Mesendoderm (in vitro differentiated cells): ENCODE measurements at regions not wholly inside any gene's neighbourhood (a gene's known extent, or its start where the extent isn't known, plus 50 kb on each side); places are given as distances from the start of the nearest gene placed in this dataset.
"Not testable (repeated sequence)": the region's sequence is repeated elsewhere in the genome, so short reads cannot be mapped to it uniquely, and the experiment has no call there.

ENCODE experiments used
- DNase-seq: peaks from one replicate; pipeline ENCODE4 v3.0.0; 2013
- H2AK5ac ChIP-seq: 2 replicates; pipeline ENCODE4 v1.6.1; 2013; ENCODE audit warnings: low read length, inconsistent platforms
- H2BK120ac ChIP-seq: 2 replicates; pipeline ENCODE4 v1.6.1; 2013; ENCODE audit warnings: low read depth, mild to moderate bottlenecking, low read length, moderate library complexity, mixed read lengths
- H2BK15ac ChIP-seq: replicated peaks from 2 replicates; pipeline ENCODE4 v1.6.1; 2013; ENCODE audit warnings: low read depth, mild to moderate bottlenecking, moderate library complexity
- H2BK5ac ChIP-seq: 2 replicates; pipeline ENCODE4 v1.6.1; 2013; ENCODE audit warnings: low read length, inconsistent platforms
- H3K18ac ChIP-seq: 2 replicates; pipeline ENCODE4 v1.6.1; 2013; ENCODE audit warnings: mild to moderate bottlenecking, low read length, mixed read lengths
- H3K23ac ChIP-seq: one replicate; pipeline ENCODE4 v1.6.1; 2013; ENCODE audit warnings: low read length
- H3K27ac ChIP-seq: 2 replicates; pipeline ENCODE4 v1.5.1; 2013; ENCODE audit warnings: low read depth, mild to moderate bottlenecking, inconsistent platforms, low read length, moderate library complexity
- H3K27me3 ChIP-seq: 2 replicates; pipeline ENCODE4 v1.6.1; 2013; ENCODE audit warnings: low read length, control low read depth, mild to moderate bottlenecking, inconsistent platforms; ENCODE audit not compliant: insufficient read depth, poor library complexity
- H3K36me3 ChIP-seq: 2 replicates; pipeline ENCODE4 v1.6.1; 2013; ENCODE audit warnings: low read length, inconsistent platforms; ENCODE audit not compliant: control insufficient read depth, insufficient read depth
- H3K4ac ChIP-seq: one replicate; pipeline ENCODE4 v1.6.1; 2013; ENCODE audit warnings: low read depth, mild to moderate bottlenecking, low read length, moderate library complexity
- H3K4me1 ChIP-seq: 2 replicates; pipeline ENCODE4 v1.6.1; 2013; ENCODE audit warnings: low read depth, low read length, inconsistent platforms; ENCODE audit not compliant: control insufficient read depth
- H3K4me2 ChIP-seq: 2 replicates; pipeline ENCODE4 v1.6.1; 2013; ENCODE audit warnings: low read length
- H3K4me3 ChIP-seq: 2 replicates; pipeline ENCODE4 v1.5.1; 2013; ENCODE audit warnings: mild to moderate bottlenecking, low read length
- H3K56ac ChIP-seq: one replicate; pipeline ENCODE4 v1.6.1; 2013; ENCODE audit warnings: low read length
- H3K79me1 ChIP-seq: 2 replicates; pipeline ENCODE4 v1.6.1; 2013; ENCODE audit warnings: low read length, inconsistent platforms
- H3K79me2 ChIP-seq: 2 replicates; pipeline ENCODE4 v1.6.1; 2013; ENCODE audit warnings: mild to moderate bottlenecking, low read length; ENCODE audit not compliant: control insufficient read depth, insufficient read depth
- H3K9ac ChIP-seq: 2 replicates; pipeline ENCODE4 v1.6.1; 2013; ENCODE audit warnings: low read length, inconsistent platforms
- H4K5ac ChIP-seq: one replicate; pipeline ENCODE4 v1.6.1; 2013; ENCODE audit warnings: low read length
- H4K8ac ChIP-seq: one replicate; pipeline ENCODE4 v1.6.1; 2013; ENCODE audit warnings: low read depth, mild to moderate bottlenecking, control low read depth, low read length, moderate library complexity
- WGBS: extraction: QIAGEN DNeasy Blood & Tissue Kit; methylation state at CpG from one replicate; pipeline ENCODE4 v1.1.7; 2013; ENCODE audit warnings: low lambda C conversion rate, missing lambda C conversion rate; ENCODE audit not compliant: insufficient coverage; ENCODE audit errors: extremely low coverage; 5-methylcytosine and 5-hydroxymethylcytosine counted together

DNA sequence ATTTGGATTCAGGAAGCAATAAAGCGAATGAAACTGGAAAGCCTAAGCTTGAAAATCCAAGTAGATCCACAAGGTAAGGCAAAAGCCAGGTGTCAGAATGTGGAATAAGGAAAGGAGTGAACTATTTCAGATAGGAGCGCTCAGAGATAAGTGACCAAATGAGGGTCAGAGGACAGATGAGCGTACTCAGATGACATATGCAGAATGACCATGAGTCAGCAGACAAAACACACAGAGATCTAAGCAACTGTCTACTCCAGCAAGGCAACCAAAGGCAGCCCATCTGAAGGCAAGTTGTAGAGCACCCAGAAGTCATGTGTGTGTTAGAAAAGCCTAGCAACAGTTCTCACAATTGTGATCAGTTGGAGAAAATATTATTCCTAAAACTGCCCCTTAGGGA, 548.4 kb upstream of the FSHR start:
- H3K27ac ChIP-seq, result no peak overlapping the region
- no peaks in the 10 kb centered on the region for H3K4me1 ChIP-seq
- H4K5ac ChIP-seq, result no peak overlapping the region
- H3K9ac ChIP-seq, result no peak overlapping the region
- H3K4me2 ChIP-seq, result no peak overlapping the region
- no peak for DNase-seq
- H2BK120ac ChIP-seq, result no peak overlapping the region
- H4K8ac ChIP-seq, result no peak overlapping the region
- no peak overlapping the region for H3K56ac ChIP-seq
- H3K79me1 ChIP-seq, result no peaks in the 10 kb centered on the region
- WGBS, result no CpG with 5 or more reads among the region's 3 CpGs
- no peak overlapping the region for H3K4me3 ChIP-seq
- H3K4ac ChIP-seq, result no peak overlapping the region
- H3K27me3 ChIP-seq, result no peaks in the 10 kb centered on the region
- H2BK15ac ChIP-seq, result no peak overlapping the region
- no peaks in the 10 kb centered on the region for H3K79me2 ChIP-seq
- H3K36me3 ChIP-seq, result no peaks in the 10 kb centered on the region
- no peak overlapping the region for H3K18ac ChIP-seq
- H3K23ac ChIP-seq, result no peak overlapping the region
- H2AK5ac ChIP-seq, result no peak overlapping the region
- H2BK5ac ChIP-seq, result no peak overlapping the region

DNA sequence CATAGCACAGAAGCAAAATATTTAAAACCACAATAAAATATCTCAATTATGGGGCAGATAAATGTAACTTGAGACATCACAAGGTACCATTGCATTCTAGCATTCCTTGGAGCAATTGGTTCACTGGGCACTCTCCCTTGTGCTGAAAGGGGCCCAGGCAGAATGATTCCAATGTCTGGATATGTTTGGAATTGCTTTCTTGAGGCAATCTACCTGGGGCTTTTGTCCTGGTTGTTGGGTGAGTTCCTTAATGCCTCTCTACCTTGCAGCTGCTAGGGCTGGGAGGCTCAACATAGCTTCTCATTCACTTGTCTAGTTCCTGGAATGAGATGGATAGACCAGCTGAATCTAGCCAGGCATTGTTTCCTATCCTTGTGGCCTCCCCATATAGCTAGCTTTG, 539.6 kb upstream of the FSHR start:
- Histone ChIP-seq H2AK5ac (no peak overlapping the region), H3K4me2 (no peak overlapping the region), H3K23ac (no peak overlapping the region), H4K5ac (no peak overlapping the region), H3K9ac (no peak overlapping the region), H3K27me3 (no peaks in the 10 kb centered on the region), H2BK15ac (no peak overlapping the region), H3K4me3 (no peak overlapping the region), H3K79me2 (no peaks in the 10 kb centered on the region), H4K8ac (no peak overlapping the region), H3K56ac (no peak overlapping the region), H3K27ac (no peak overlapping the region), H3K36me3 (no peaks in the 10 kb centered on the region), H3K79me1 (no peaks in the 10 kb centered on the region), H2BK120ac (no peak overlapping the region), H3K4me1 (no peaks in the 10 kb centered on the region), H2BK5ac (no peak overlapping the region), H3K4ac (no peak overlapping the region), H3K18ac (no peak overlapping the region)
- peak; percentile 7 for DNase-seq

DNA sequence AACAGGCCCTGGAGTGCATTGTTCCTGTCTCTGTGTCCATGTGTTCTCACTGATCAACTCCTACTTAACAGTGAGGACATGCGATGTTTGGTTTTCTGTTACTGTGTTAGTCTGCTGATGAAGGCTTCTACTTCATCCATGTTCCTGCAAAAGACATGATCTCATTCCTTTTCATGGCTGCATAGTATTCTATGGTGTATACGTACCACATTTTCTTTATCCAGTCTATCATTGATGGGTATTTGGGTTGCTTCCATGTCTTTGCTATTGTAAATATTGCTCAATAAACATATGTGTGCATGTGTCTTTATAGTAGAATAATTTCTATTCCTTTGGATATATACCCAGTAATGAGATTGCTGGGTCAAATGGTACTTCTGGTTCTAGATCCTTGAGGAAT, 537.7 kb upstream of the FSHR start:
- H3K9ac ChIP-seq, H2BK5ac ChIP-seq, H3K27me3 ChIP-seq, H3K4me3 ChIP-seq, H3K18ac ChIP-seq, H3K36me3 ChIP-seq, H4K5ac ChIP-seq, DNase-seq, H3K79me1 ChIP-seq, H2BK15ac ChIP-seq, H3K56ac ChIP-seq, H3K4ac ChIP-seq, H4K8ac ChIP-seq, H2AK5ac ChIP-seq, H3K27ac ChIP-seq, H2BK120ac ChIP-seq, H3K79me2 ChIP-seq, H3K4me2 ChIP-seq, H3K23ac ChIP-seq, H3K4me1 ChIP-seq: not testable (repeated sequence)
- WGBS, result no CpG with 5 or more reads among the region's 2 CpGs

DNA sequence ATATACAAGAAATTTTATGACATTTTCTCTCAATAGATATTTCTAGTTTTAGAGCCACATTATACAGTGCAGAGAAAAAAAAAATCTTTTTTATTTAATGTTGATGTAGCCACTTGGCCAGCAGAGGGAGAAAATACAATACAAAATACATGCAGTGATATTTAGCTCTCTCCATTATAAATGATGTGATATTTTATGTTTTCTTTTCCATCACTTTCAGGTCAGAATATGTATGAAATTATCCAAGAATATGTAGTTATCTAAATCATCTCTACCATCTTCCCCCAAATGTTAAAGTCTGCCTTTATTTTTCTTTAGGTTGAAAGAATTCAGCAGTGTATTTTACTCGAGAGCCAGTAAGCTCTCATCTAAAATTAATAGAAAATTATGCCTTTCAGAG, 533.6 kb upstream of the FSHR start:
- H2BK5ac ChIP-seq, result no peak overlapping the region
- no CpG with 5 or more reads among the region's 1 CpG for WGBS
- H3K4ac ChIP-seq, result no peak overlapping the region

DNA sequence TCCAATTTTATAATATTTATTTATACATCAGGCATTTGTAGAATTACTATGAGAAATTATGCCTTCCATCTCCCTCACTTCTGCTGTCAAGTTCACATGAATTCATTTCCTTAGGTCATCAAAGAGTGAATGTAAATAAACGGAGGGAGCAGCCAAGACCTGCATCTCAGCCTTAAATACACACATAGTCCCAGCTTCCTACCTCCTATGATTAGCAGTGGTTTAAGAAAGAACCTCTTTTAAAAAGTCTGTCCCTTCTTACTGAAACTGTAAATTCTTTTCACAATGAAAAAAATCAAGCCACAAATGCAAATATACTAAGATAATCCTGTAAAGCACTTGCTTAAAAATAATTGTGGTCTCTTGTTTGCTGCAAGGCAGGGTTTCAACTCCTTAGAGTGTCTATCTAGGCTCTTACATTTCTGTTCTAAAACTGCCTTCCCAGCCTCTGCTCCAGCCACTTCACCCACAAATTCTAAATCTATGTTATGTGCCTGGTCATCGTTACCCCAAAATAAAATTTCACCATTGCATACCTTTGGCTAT, 532.7 kb upstream of the FSHR start:
- no peaks in the 10 kb centered on the region for H3K27me3 ChIP-seq

More for the DNA sequence above, 533.6 kb upstream of the FSHR start:
- H4K8ac ChIP-seq, result no peak overlapping the region
- H2BK15ac ChIP-seq, result no peak overlapping the region
- no peaks in the 10 kb centered on the region for H3K79me1 ChIP-seq
- H2BK120ac ChIP-seq, result no peak overlapping the region
- H3K4me3 ChIP-seq, result no peak overlapping the region
- no peak overlapping the region for H4K5ac ChIP-seq
- no peak overlapping the region for H3K23ac ChIP-seq
- no peaks in the 10 kb centered on the region for H3K79me2 ChIP-seq
- no peak overlapping the region for H3K9ac ChIP-seq
- no peaks in the 10 kb centered on the region for H3K4me1 ChIP-seq
- no peak overlapping the region for H3K18ac ChIP-seq
- no peaks in the 10 kb centered on the region for H3K27me3 ChIP-seq
- no peak for DNase-seq
- no peak overlapping the region for H3K4me2 ChIP-seq
- H3K56ac ChIP-seq, result no peak overlapping the region
- no peak overlapping the region for H2AK5ac ChIP-seq
- no peak overlapping the region for H3K27ac ChIP-seq
- no peaks in the 10 kb centered on the region for H3K36me3 ChIP-seq

DNA sequence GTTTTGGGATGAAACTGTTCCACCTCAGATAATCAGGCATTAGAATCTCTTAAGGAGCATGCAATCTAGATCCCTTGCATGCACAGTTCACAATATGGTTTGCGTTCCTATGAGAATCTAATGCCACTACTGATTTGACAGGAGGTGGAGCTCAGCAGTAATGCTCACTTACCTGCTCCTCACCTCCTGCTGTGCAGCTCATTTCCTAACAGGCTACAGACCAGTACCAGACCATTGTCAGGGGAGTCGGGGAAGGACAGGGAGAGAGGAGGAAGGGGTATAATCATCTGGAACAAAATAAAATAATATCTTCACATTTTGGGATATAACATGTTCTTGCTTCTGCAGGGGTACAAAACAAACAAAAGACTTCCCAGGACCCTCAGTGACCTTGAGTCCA, 532.0 kb upstream of the FSHR start:
- whole genome bisulfite sequencing, result no CpG with 5 or more reads among the region's 2 CpGs
- H3K4me3 ChIP-seq, result no peak overlapping the region
- H4K8ac ChIP-seq, result no peak overlapping the region
- no peaks in the 10 kb centered on the region for H3K36me3 ChIP-seq
- H3K4me1 ChIP-seq, result no peaks in the 10 kb centered on the region
- no peak overlapping the region for H3K9ac ChIP-seq
- peak; percentile 40 for DNase-seq
- H2BK120ac ChIP-seq, result no peak overlapping the region
- no peaks in the 10 kb centered on the region for H3K79me2 ChIP-seq
- no peak overlapping the region for H3K23ac ChIP-seq
- H3K4me2 ChIP-seq, result no peak overlapping the region
- no peak overlapping the region for H4K5ac ChIP-seq
- H3K27ac ChIP-seq, result no peak overlapping the region
- H3K18ac ChIP-seq, result no peak overlapping the region
- H3K56ac ChIP-seq, result no peak overlapping the region
- no peak overlapping the region for H3K4ac ChIP-seq
- no peak overlapping the region for H2AK5ac ChIP-seq
- H2BK15ac ChIP-seq, result no peak overlapping the region
- no peaks in the 10 kb centered on the region for H3K27me3 ChIP-seq
- H3K79me1 ChIP-seq, result no peaks in the 10 kb centered on the region
- H2BK5ac ChIP-seq, result no peak overlapping the region

More for the DNA sequence above, 532.7 kb upstream of the FSHR start:
- Histone ChIP-seq H3K27ac (no peak overlapping the region), H3K4me2 (no peak overlapping the region), H2BK120ac (no peak overlapping the region), H3K79me1 (no peaks in the 10 kb centered on the region), H2BK5ac (no peak overlapping the region), H3K4ac (no peak overlapping the region), H4K8ac (no peak overlapping the region), H4K5ac (no peak overlapping the region), H3K23ac (no peak overlapping the region), H3K56ac (no peak overlapping the region), H3K18ac (no peak overlapping the region), H2BK15ac (no peak overlapping the region), H3K79me2 (no peaks in the 10 kb centered on the region), H3K4me1 (no peaks in the 10 kb centered on the region), H2AK5ac (no peak overlapping the region), H3K4me3 (no peak overlapping the region), H3K36me3 (no peaks in the 10 kb centered on the region), H3K9ac (no peak overlapping the region)
- no peak for DNase-seq
- no CpG with 5 or more reads among the region's 2 CpGs for WGBS
